GM19193 (cell line): ENCODE measurements at regions not wholly inside any gene's neighbourhood (a gene's known extent, or its start where the extent isn't known, plus 50 kb on each side); places are given as distances from the start of the nearest gene placed in this dataset.

Source experiments
- POLR2A ChIP-seq: IDR thresholded peaks from 4 replicates; pipeline ENCODE4 v1.6.1; 2011; ENCODE audit not compliant: insufficient read depth, insufficient read length; ENCODE audit errors: extremely low read depth

DNA sequence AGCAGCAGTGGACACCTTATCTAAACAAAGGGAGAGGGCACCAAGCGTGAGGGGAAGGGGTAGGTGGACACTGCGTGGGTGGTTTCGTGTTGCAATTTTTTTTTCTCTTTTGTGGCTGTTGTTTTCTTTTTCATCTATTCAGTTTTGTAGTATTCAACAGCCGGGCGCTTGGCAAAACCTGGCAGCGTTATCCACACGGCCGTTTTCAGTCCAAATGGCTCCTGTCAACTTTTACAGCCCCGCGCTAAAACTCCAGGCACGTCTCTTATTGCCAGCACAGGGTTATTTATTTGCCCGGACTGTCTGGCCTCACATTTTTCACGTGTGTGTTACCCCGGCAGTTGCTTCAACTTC is 192.2 kb downstream of the BCOR start:
- TF ChIP-seq POLR2A, result no peak

DNA sequence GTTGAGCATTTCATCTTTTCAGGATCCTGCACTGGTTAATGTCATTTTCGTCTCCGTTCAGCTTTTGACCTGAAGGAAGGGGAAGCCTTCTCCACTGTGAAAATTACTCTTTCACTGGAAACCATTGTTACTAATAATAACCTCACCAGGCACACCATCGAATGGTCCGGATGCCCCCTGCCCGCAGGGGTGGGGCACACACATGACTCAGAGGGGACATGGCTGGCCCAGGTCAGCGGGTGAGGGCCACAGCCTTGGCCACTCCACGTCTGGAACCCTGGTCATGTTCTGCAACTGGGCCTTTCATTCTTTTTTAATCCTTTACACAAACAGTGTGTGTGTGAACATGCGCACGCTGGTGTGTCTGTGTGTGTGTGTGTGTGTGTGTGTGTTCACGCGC is 191.8 kb downstream of the BCOR start:
- no peak for TF ChIP-seq POLR2A

DNA sequence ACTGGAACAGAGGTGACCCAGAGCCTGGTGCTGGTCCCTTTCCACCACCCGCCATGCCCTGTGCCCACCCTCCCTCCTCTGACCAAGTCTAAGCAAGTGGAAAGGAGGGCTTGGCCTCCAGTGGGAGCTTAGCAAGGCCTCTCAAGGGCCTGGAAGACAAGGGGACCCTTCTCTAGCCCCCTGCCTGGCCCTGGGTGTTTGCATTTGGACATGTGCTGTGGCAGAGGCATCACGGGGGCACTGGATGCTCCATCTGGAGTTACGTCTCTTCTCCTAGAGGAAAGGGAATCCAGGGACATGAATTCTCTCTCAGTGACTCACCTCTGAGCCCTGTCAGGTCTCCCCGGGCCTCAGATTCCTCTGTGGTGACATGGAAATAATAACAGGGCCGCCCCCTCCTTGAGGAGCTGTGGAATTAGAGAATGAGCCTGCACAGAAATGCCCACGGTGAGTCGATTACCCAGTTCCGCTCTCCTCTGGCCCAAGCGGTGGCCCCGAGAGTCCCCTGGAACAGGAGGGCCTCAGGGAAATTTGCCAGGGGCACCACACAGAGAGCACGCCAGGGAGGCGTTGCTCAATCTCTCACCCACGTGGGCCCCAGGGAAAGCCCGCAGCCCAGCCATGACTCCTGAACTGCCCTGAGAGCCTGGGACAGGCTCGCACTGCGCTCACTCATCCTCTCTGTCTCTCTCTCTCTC is 189.6 kb downstream of the BCOR start:
- TF ChIP-seq POLR2A, result no peak

DNA sequence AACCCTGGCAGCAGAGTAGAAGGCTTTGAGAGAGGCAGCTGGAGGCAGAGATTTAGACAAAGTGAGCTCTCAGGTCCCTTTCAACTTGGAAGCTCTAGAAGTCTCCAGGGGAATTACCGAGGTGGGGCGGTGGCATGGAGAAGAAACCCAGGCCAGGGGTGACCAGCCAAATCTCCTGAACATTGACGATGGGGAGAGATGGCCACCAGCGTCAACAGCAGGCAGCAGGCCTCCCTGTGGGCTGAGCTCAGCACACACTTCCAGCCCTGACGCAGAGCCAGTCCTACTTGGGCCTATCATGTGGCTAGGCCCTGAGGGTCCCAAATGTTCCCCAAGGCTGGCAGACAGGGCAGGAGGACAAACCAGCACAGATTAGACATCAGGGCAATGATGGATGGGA is 187.8 kb downstream of the BCOR start:
- TF ChIP-seq POLR2A, result no peak

DNA sequence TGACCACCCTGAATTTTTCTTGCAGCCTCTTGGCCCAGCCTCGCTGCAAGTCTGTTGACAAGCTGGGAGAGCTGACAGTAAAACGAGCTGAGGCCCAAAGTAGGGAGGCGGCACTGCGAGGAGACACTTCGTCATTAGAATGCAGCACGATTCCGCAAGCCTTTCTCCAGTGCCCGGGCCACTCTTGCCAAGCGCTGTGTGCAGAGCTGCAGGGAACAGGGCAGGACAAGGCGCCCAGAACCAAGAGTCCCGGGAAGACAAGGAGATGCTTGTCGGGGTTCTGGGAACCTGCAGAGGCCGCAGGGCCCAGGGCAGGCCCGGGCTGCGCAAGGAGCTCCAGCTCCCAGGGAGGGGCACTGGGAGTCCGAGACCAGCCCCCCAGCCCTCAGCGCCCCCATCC is 187.1 kb downstream of the BCOR start:
- no peak for TF ChIP-seq POLR2A

DNA sequence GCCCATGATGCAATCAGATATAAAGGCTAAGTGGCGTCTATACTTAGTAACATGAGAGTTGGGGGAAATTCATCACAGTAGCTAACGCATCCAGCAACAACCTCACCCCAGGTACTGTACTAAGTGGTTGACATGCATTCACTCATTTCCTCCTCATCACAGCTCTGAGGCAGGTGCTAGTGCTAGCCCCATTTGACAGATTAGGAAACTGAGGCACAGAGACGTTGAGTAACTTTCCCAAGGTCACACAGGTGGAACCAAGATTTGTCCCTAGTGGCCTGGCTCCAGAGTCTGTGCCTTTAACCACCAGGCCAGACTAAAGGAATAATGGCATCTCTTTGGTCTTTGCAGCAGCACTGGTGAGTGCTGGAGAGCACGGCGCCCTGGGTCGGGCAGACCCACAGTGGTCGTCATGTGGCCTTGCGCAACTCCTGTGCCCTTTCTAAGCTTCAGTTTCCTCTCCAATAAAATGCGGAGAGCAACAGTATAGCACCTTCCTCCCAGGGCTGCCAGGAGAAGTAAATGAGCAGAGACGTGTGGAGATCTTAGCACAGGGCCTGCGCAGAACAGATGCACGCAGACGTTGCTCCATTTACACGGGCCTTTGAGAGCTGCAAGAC is 186.4 kb downstream of the BCOR start:
- TF ChIP-seq POLR2A, result no peak

DNA sequence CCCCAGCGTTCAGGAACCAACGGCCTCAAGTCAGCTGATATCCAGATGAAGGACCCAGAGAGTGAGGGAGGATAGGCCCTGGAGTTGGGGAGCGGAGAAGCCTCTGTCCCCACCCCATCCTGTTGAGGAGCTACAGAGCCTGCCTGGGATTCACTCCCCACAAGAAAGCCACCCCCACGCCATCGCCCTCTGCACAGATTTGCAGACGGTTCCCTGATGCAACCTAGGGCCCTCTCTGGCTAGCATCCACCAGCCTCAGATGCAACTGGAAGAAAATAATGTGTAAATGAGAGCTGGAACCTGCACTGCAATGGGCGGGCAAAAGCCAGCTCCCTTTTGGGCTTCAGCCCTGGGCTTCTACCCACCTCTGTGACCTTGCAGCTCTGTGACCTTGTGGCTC is 185.6 kb downstream of the BCOR start:
- no peak for TF ChIP-seq POLR2A

DNA sequence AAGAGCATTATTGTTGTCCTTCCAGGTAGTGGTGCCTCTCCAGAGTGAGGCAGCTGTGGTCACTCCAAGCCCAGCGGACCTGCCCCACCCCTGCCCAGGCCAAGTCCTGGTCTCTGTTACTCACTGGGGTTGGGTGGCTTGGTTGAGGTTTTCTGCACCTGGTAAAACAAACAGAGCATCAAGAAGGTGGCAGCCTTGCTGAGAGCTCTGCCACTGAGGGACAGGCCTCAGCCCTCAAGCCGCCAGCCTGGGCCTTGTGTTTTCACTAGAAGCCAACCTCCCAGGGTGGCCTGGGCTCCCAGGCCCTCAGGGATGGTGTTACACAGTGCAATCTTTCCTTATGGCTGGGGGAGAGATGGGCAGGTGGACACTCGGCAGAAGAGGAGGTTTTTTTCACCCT is 182.7 kb downstream of the BCOR start:
- no peak for TF ChIP-seq POLR2A

DNA sequence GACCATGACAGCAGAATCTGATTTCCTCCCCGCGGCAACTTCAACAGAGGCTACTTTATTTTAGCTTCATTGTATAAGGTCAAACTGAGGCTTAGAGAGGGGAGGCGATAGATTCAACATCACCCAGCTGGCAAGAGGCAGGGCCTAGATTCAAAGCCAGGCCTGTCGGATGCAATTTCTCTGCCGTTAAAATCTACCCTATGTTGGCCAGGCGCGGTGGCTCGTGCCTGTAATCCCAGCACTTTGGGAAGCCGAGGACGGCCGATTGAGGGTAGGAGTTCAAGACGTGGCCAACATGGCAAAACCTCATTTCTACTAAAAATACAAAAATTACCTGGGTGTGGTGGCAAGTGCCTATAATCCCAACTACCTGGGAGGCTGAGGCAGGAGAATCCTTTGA is 182.2 kb downstream of the BCOR start:
- TF ChIP-seq POLR2A, result no peak

DNA sequence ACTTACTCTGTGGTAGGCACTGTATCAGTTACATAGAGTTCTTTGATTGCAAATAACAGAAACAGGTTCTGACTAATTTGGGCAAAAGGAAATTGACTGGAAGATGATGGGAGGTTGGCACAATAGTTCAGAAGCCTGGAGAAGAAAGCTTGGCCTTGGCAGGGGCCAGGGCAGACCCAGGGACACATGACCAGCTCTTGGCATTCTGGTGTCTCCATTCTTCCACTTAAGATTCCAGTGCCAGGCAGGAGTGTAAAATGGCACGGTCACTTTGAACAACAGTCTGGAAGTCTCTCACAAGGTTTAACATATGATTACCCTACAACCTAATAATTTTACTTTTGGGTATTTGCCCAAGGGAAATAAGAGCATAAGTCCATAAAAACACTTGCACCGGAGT is 175.9 kb downstream of the BCOR start:
- TF ChIP-seq POLR2A, result no peak

DNA sequence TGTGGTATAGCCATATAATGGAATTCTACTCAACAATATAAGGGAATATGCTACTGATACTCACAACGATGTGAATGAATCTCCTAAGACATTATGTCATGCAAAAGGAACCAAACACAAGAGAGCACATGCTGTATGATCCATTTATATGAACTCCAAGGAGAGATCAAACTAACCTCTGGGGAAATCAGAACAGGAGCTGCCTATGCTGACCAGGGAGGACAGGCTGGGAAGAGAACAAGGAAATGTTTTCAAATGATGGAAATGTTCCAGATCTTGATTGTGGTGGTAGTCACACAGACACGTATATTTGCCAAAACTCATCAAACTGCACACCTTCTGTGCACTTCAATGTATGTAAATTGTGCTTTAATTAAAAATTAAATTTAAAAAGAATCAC is 175.3 kb downstream of the BCOR start:
- no peak for TF ChIP-seq POLR2A

DNA sequence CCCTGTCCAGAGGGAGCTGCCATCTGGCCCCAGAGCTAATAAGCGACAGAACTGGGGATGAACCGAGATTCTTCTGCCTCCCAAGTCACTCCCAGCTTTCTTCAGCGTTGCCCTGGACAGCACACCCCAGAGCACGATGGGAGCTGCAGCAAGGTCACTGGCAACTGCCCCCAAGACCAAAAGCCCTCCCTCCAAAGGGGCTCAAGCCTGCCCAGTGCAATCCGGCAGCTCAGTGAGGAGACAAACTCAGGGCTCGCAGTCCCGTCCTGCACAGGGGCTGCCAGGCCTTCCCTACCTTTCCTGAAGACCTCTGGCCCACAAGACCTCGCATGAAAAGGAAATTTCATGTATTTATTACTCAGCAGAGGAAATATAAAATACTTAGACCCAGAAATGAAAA is 174.8 kb downstream of the BCOR start:
- TF ChIP-seq POLR2A, result no peak

DNA sequence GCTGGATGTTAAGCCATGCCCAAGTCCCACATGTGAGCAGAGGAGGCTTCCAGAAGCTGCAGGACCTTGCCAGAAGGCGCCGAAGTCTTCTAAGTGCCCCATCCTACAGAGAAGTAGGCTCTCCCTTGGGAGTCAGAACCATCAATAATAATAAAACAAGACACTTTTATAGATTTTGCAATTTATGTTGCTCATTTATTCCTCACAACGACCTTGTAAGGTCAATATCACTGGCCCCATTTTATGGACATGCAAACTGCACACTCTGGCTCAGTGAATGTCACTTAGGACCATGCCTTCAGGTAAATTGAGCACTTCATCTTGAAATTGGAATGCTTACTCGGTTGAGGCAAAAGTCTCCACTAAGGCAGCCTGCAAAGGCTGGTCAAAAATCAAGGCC is 170.4 kb downstream of the BCOR start:
- TF ChIP-seq POLR2A, result no peak

DNA sequence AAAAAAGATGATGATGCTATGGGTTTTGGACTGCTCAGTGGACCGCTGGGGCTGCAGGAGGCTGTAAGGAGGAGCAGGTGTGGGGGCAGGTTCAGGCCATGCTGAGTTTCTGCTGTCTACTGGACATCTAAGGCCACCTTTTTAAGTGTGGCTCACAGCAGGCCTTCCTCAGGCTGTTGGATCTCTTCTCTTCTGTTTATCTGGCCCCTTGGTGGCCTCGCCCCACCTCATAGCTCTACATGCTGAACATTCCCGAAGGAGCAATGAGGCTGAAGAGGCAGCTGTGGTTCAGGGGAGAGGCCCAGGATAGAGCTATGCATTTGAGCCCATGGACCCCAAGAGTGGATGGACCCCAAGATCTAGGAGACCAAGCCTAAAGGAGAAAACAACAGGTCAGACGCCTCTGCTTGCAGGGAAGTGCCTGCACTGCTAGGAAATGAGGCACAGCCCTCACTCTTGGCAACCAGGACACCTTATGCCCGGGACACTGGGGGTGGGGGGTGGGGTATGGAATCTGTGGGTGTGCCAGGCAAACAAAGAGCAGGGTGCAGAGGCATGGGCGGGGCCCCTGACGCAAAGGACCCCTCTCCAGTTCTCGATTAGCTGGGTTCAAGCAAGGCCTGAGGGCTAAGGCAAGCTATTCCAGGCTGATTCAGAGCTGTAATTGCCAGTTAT is 168.9 kb downstream of the BCOR start:
- TF ChIP-seq POLR2A, result no peak

DNA sequence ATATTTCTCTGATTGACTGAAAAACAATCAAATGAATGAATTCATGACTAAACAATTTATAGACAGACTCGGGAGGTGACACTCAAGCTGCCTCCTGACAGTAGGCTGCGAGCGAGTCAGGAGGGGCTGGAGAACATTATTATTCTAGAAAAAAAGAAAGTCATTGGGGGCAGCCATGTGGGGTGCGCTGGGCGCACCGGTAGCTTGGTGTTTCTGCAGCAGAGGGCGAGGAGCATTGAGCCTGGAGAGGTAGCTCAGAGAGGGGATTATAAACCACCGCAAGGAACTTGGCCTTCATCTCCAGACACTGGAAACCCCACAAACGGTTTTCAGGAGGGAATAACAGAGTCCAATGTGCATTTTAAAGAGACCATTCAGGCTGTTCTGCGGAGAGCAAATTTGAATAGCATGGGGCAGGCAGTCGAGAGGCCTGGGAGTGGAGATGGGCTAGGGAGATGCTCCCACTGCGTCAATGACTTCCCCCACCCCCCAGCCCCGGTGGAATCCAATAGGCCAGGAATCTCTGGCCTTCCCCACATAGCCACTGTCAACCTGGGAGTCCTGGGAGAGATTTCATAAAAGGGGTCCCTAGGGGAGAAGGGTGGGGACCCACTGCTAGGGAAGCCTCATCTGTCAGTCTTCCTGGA is 168.3 kb downstream of the BCOR start:
- TF ChIP-seq POLR2A, result no peak
